ENCODE measurements at regions not wholly inside any gene's neighbourhood (a gene's known extent, or its start where the extent isn't known, plus 50 kb on each side); places are given as distances from the start of the nearest gene placed in this dataset.

DNA sequence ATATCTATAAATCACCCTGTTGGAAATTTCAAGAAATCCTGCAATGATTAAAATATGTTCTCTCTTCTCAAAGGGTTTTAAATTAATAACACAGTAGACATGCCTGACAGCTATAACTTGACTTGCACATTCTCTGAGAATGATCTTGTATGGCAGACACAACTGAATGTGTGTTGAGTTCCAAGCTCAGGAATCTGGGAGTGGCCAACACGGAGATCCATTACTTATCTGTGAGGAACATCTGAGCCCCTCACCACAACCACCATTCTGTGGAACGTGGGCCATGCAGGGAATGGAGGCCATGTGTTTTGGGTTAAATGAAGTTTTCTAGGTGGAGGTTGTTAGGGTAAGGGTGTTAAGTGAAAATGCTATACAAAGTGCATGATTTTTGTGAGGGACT lies 105.3 kb upstream of the CHMP2B start:
- TF ChIP-seq, protein P1, sequence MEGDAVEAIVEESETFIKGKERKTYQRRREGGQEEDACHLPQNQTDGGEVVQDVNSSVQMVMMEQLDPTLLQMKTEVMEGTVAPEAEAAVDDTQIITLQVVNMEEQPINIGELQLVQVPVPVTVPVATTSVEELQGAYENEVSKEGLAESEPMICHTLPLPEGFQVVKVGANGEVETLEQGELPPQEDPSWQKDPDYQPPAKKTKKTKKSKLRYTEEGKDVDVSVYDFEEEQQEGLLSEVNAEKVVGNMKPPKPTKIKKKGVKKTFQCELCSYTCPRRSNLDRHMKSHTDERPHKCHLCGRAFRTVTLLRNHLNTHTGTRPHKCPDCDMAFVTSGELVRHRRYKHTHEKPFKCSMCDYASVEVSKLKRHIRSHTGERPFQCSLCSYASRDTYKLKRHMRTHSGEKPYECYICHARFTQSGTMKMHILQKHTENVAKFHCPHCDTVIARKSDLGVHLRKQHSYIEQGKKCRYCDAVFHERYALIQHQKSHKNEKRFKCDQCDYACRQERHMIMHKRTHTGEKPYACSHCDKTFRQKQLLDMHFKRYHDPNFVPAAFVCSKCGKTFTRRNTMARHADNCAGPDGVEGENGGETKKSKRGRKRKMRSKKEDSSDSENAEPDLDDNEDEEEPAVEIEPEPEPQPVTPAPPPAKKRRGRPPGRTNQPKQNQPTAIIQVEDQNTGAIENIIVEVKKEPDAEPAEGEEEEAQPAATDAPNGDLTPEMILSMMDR (conservative IDR thresholded peaks at IDR 0.05; ENCODE audit: low read depth, low read length), result no peak
- TF ChIP-seq EZH2 (IDR thresholded peaks at IDR 0.05; ENCODE audit: borderline replicate concordance, low read depth, low read length, poor library complexity, severe bottlenecking), result no peak
